ENCODE measurements at regions not wholly inside any gene's neighbourhood (a gene's known extent, or its start where the extent isn't known, plus 50 kb on each side); places are given as distances from the start of the nearest gene placed in this dataset.

GRCh38 chr7:41367967-41368882, 334.7 kb downstream of the INHBA start:
- DNase-seq (ENCODE audit: low read depth), result no peak

DNA sequence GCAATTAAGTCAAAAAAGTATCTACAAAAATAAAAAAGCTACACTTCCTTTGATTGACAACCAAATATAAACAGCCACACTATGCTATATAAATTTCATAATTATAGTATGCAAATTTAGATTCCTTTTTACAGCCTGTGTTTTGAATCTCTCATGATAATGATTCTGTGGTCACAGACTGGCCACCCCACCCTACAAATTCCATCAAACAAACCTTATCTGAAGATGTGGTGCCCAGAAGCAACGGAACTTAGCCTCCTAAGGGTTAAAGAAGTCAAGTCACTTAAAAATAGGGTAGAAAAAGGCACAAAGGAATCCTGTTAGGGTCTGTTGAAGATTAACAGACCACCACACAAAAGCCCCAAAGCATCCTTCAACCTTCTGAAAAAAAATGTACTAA, 351.8 kb downstream of the INHBA start:
- no peak for DNase-seq (ENCODE audit: low read depth)

DNA sequence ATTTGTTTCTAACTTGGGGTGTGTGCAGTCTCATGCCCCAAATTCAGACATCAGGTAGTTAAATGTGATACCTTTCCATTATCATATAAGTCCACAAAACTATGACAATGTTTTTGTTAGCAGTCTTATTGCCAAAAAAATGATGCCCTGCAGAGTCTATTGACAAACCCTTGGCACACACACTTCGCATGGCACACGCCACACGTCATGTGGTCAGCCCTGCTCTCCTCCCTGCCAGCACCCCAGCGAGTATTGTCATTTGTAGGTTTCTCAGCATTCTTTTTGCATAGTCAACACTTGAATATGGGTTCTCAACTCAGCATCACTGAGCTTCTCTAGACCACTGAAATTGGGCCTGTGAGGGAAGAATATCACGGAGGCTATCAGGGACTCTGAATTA, 356.0 kb downstream of the INHBA start:
- DNase-seq (ENCODE audit: low read depth), result no peak

DNA sequence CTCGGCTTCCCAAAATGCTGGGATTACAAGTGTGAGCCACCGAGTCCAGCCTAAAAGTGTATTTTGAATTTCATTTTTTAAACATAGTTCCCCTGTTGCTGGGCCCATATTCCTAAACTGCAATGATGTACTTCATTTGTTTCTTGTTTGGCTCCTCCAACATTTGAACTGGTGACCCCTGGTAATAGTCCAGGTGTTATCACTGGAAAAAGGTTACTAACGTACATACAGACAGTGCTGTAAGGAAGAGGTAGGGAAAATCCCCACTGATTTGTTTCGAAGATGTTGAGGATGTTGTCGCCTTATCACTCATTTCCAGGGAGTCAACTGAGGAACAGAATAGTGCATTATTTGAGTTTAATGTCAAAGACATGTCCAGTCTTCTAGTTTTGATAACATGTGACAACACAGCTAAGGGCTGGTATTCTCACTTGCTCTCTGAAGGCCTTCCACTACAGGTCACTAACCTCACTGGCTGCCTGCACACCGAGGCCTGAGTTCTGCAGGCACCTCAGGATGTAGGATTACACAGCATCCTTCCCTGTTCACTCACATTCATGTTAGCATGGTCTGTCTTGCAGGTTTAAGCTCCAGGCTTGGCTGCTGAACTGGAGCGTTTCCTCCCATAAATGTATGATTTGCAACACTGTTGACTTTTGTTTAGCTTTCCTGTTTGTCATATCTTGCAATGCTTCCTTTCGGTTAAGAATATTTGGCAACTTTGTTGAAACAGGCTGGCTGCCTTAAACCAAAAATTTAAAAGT, 362.8 kb downstream of the INHBA start:
- DNase-seq (ENCODE audit: low read depth), result no peak

GRCh38 chr7:41336981-41337380, 365.9 kb downstream of the INHBA start:
- DNase-seq (ENCODE audit: low read depth), result peak; percentile 68

DNA sequence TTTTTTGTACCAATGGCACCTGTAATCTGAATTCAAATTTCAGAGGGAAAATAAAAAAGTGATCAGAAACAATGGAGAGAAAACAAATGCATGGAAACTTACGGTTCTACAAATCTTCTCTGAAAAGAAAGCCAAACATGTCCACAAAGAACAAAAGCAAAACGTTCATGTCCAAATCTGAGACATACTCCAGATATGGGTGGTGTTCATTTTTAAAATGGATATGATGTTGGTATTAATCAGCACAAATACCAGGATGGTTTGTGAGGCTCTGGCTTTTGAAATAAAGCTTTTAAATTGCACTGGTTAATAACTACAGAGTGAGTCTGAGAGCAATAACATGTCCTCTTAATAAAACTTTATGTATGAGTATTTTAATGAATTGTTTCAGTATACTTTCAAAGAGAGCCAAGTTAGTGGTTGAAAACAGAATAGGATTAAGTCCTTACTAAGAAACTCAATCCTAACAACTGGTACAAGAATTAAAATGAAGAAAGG, 366.4 kb downstream of the INHBA start:
- DNase-seq (ENCODE audit: low read depth), result peak; percentile 41

DNA sequence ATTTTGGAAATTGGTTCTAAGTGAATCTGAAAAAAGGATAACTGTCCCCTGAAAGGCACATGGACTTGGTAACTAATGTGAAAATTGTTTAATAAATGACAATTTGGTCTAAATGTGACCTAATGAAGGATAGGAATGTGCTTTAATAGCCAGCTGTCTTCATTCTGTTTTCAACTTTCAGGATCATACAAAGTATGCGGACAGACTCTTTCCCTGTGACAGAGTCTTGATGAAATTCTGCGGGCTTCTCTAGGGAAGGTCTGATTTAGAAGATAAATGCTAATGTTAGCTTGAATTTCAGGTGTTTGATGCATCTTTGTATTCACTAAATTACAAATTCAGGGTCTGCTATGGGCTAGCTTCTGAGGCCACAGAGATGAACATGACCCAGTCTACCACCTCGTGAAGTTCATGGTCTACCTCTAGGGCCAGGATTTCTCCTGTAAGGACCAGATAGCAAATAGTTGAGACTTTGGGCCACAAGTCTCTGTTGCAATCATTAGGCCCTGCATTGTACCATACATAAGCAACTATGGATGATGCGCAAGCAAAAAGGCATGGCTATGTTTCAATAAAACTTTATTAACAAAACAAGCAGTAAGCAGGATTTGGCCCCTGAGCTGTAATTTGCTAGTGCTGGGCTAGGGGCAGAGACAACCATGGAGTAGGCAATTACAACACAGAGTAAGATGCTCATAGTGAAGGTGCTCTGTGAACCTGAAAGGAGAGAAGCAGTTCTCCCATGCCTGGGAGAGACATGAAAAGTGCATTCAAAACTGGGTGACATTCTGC, 368.6 kb downstream of the INHBA start:
- no peak for DNase-seq (ENCODE audit: low read depth)

- DNase-seq (ENCODE audit: low read depth), result peak; percentile 85
Observed at GRCh38 chr7:41333511-41333910, 369.4 kb downstream of the INHBA start.

DNA sequence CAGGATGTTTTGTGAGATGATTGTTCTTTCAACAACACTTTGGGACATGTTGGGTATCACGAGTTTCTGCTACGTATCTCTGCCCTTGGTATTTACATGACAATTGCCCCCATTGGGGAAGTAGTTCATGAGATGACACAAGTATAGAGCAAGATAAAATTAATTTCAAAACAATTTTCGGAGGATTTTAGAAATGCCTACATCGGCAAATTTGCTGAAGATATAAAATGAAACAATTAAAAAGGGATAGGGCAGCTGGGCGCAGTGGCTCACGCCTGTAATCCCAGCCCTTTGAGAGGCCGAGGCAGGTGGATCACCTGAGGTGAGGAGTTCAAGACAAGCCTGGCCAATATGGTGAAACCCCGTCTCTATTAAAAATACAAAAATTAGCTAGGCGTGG, 371.7 kb downstream of the INHBA start:
- no peak for DNase-seq (ENCODE audit: low read depth)

GRCh38 chr7:41328544-41328943, 374.3 kb downstream of the INHBA start:
- peak; percentile 89 for DNase-seq (ENCODE audit: low read depth)

GRCh38 chr7:41328131-41328530, 374.8 kb downstream of the INHBA start:
- peak; percentile 74 for DNase-seq (ENCODE audit: low read depth)

- no peak for DNase-seq (ENCODE audit: low read depth)
Observed at GRCh38 chr7:41326616-41327015, 376.3 kb downstream of the INHBA start.

- peak; percentile 89 for DNase-seq (ENCODE audit: low read depth)
Observed at GRCh38 chr7:41323806-41324205, 379.1 kb downstream of the INHBA start.

GRCh38 chr7:41319581-41319980, 383.3 kb downstream of the INHBA start:
- DNase-seq (ENCODE audit: low read depth), result peak; percentile 76

- peak; percentile 6 for DNase-seq (ENCODE audit: low read depth)
Observed at GRCh38 chr7:41316410-41316809, 386.5 kb downstream of the INHBA start.

DNA sequence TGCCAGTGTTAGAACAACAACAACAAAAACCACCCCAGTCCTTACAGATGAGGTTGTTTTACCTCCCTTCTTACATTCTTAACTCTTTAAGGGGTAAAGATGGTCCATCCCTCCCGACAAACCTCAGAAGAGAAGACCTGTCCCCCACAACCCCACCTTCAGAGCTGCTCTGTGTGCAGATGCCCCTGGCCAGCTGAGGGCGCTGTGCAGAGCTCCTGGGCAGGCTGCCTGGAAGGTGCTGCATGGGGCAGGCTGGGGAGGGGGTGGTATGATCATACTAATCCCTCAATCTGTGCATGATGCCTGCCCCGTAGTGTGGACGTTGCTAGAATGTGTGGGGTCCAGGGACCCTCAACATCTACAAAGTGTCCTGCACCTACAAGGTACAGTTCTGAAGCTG, 387.1 kb downstream of the INHBA start:
- DNase-seq (ENCODE audit: low read depth), result no peak

DNA sequence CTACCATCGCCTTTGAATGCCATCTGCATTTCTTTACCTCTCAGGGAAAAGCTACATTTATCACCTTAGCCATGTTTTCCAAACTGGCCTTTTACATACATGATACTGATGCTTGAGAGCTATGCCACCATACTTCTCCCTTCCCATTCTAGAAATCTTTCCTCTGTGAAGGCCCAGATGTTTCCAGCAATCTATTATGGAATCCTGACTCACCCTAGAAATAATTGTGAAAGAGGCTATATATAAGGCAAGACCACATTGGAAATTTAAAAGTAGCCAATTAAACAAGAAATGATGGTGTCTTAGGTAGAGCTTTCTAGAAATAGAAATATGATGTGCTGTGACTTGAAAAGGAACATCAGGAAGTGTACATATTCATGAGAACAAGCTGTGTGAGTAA, 389.7 kb downstream of the INHBA start:
- peak; percentile 12 for DNase-seq (ENCODE audit: low read depth)

- DNase-seq (ENCODE audit: low read depth), result no peak
Observed at GRCh38 chr7:41312235-41312634, 390.7 kb downstream of the INHBA start.

DNA sequence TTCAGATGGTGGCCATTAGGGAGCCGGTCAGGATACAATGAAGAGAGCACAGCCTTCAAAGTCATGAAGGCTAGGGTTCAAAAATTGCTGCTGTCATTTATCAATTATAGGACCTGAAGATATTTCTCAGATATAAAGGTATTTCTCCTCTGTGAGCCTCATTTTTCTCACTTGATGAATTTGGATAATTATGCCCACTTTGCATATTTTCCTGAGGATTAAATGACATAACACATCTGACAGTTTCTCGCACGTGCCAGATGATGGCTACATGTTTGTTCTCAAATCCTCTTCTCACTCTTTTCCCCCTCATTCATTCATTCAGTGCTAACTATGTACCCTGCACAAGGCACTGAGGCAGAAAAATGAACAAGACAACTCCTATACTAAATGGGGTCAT, 391.6 kb downstream of the INHBA start:
- DNase-seq (ENCODE audit: low read depth), result no peak

DNA sequence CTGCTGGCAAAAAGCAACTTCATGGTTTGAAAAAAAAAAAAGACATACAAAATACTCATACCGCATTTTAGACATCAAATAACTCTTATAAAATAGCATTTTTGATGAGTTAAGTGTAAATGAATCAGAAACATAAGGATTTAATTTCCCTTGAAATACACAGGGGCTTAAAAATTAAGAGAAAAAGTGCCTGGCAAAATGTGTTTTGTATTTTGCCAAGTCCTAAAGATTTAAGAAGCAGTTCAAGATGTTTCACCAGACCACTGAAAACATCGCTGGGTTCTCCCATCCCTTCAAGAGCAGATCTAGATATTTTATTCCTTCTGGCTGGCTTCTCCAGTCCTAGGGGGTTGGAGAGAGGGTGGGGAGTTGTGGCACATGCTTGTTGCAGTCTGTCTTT, 396.4 kb downstream of the INHBA start:
- DNase-seq (ENCODE audit: low read depth), result no peak

GRCh38 chr7:41305001-41305400, 397.9 kb downstream of the INHBA start:
- DNase-seq (ENCODE audit: low read depth), result no peak

DNA sequence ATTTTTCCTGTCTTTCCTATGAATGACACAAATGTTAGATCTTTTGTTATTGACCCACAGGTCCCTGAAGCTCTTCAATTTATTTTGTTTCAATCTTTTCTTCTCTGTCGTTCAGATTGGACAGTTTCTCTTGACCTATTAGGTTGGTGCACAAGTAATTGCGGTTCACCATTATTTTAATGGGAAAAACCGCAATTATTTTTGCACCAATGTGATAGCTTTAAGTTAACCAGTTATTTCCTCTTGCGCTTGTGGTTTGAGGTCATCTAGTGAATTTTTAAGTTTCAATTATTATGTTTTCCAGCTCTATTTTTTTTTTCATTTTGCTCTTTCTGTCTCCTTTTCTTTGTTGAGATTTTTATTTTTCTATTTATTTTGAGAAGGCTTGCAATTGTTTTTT, 399.2 kb downstream of the INHBA start:
- no peak for DNase-seq (ENCODE audit: low read depth)
